ENCODE measurements at regions not wholly inside any gene's neighbourhood (a gene's known extent, or its start where the extent isn't known, plus 50 kb on each side); places are given as distances from the start of the nearest gene placed in this dataset.

DNA sequence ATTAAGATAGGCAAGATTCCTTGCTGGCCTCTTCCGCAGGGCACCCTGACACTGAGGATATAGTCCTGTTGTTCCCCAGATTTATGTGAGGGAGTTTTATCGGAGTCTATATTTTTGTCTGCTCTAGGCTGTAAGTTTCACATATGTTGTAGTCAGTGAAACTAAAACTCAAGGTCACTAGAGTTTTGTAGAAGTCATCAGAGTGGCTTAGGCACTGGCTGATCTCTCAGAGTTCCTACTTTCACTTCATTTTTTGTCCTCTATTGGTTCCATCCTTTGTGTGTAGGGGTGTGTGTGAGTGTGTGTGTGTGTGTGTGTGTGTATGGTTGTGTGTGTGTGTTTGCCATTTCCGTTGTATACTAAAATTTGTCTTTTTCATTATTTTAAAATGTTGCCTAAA is 577.5 kb downstream of the IQCM start:
- no peak overlapping the region for H3K4me3 ChIP-seq (IDR thresholded peaks at IDR 0.05; ENCODE audit: insufficient read depth, low read depth, low read length)
- no peak overlapping the region for H3K27ac ChIP-seq
- no peak overlapping the region for H2AFZ ChIP-seq (ENCODE audit: low read depth)
- H4K20me1 ChIP-seq (ENCODE audit: insufficient read depth), result no peaks in the 10 kb centered on the region
- no peak overlapping the region for H3K4me2 ChIP-seq
- no peaks in the 10 kb centered on the region for H3K79me2 ChIP-seq (ENCODE audit: insufficient read depth, low read depth)
- no peak overlapping the region for H3K9ac ChIP-seq
- no peaks in the 10 kb centered on the region for H3K36me3 ChIP-seq (ENCODE audit: insufficient read depth)
- H3K4me1 ChIP-seq (ENCODE audit: low read depth, poor library complexity, severe bottlenecking), result no peaks in the 10 kb centered on the region
- TF ChIP-seq, protein P1, sequence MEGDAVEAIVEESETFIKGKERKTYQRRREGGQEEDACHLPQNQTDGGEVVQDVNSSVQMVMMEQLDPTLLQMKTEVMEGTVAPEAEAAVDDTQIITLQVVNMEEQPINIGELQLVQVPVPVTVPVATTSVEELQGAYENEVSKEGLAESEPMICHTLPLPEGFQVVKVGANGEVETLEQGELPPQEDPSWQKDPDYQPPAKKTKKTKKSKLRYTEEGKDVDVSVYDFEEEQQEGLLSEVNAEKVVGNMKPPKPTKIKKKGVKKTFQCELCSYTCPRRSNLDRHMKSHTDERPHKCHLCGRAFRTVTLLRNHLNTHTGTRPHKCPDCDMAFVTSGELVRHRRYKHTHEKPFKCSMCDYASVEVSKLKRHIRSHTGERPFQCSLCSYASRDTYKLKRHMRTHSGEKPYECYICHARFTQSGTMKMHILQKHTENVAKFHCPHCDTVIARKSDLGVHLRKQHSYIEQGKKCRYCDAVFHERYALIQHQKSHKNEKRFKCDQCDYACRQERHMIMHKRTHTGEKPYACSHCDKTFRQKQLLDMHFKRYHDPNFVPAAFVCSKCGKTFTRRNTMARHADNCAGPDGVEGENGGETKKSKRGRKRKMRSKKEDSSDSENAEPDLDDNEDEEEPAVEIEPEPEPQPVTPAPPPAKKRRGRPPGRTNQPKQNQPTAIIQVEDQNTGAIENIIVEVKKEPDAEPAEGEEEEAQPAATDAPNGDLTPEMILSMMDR (conservative IDR thresholded peaks at IDR 0.05; ENCODE audit: low read depth, low read length), result no peak
- no peaks in the 10 kb centered on the region for H3K27me3 ChIP-seq (ENCODE audit: insufficient read depth, low read depth)

DNA sequence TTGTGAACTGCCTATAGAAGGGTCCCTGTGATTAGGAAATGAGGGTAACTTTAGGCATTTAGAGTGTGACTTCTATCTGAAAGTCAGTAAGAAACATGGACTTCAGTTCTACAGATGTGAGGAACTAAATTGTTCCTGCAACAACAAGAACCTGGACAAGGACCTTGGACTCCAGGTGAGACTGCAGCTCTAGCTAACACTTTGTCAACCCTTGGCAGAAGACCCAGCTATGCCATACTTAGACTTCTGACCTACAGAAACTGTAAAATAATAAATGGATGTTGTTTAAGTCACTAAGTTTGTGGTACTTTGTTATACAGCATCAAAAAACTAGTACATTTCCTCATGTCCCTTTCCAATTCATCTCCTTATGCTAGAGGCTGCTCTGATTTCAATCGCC is 580.8 kb downstream of the IQCM start:
- H3K79me2 ChIP-seq (ENCODE audit: insufficient read depth, low read depth), result no peaks in the 10 kb centered on the region
- no peaks in the 10 kb centered on the region for H3K36me3 ChIP-seq (ENCODE audit: insufficient read depth)
- no peak overlapping the region for H3K4me3 ChIP-seq (IDR thresholded peaks at IDR 0.05; ENCODE audit: insufficient read depth, low read depth, low read length)
- no peak overlapping the region for H3K27ac ChIP-seq
- no peaks in the 10 kb centered on the region for H3K4me1 ChIP-seq (ENCODE audit: low read depth, poor library complexity, severe bottlenecking)
- no peaks in the 10 kb centered on the region for H3K27me3 ChIP-seq (ENCODE audit: insufficient read depth, low read depth)
- no peaks in the 10 kb centered on the region for H4K20me1 ChIP-seq (ENCODE audit: insufficient read depth)
- no peak overlapping the region for H3K9ac ChIP-seq
- H2AFZ ChIP-seq (ENCODE audit: low read depth), result no peak overlapping the region
- no peak overlapping the region for H3K4me2 ChIP-seq
- TF ChIP-seq, protein P1 (conservative IDR thresholded peaks at IDR 0.05; ENCODE audit: low read depth, low read length), result no peak

DNA sequence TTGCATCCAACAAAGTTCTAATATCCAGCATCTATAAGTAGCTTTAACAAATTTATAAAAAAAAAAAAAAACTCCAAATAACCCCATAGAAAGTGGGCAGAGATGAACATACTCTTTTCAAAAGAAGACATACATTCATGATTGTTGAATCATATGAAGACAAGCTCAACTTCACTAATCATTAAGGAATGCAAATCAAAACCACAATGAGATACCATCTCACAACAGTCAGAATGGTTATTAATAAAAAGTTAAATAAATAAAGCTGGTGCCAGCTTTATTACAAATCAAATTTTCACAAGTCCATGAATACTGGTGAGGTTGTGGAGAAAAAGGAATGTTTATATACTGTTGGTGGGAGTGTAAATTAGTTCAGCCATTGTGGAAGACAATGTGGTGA is 592.0 kb downstream of the IQCM start:
- TF ChIP-seq, protein P1 (conservative IDR thresholded peaks at IDR 0.05; ENCODE audit: low read depth, low read length), result no peak
- Histone ChIP-seq H3K79me2 (ENCODE audit: insufficient read depth, low read depth) (no peaks in the 10 kb centered on the region), H3K27ac (no peak overlapping the region), H3K36me3 (ENCODE audit: insufficient read depth) (no peaks in the 10 kb centered on the region), H3K4me1 (ENCODE audit: low read depth, poor library complexity, severe bottlenecking) (no peaks in the 10 kb centered on the region), H3K27me3 (ENCODE audit: insufficient read depth, low read depth) (no peaks in the 10 kb centered on the region), H4K20me1 (ENCODE audit: insufficient read depth) (no peaks in the 10 kb centered on the region), H3K4me2 (no peak overlapping the region), H3K4me3 (IDR thresholded peaks at IDR 0.05; ENCODE audit: insufficient read depth, low read depth, low read length) (no peak overlapping the region), H2AFZ (ENCODE audit: low read depth) (no peak overlapping the region), H3K9ac (no peak overlapping the region)

DNA sequence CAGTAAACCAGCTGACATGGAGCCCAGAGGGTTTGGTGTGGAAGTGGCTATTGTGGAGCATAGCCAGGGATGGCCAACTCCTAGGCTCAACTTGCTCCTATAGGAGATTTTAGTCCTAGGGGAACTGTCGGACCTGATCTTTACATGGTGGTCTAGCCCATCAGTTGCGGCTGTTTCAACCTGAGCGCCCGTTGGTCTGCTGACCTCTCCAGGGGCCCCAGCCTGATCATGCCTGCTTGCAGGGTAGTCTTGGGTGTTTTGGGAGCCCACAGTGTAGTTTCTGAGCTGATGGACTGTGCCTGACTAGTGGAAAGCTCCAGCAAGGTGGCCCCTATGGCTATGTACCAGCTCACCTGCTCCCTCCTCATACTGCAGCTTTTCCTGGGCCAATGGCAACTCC is 597.0 kb downstream of the IQCM start:
- TF ChIP-seq, protein P1 (conservative IDR thresholded peaks at IDR 0.05; ENCODE audit: low read depth, low read length), result no peak
- H2AFZ ChIP-seq (ENCODE audit: low read depth), result no peak overlapping the region
- no peak overlapping the region for H3K4me3 ChIP-seq (IDR thresholded peaks at IDR 0.05; ENCODE audit: insufficient read depth, low read depth, low read length)
- H3K27ac ChIP-seq, result no peak overlapping the region
- no peaks in the 10 kb centered on the region for H3K4me1 ChIP-seq (ENCODE audit: low read depth, poor library complexity, severe bottlenecking)
- H3K79me2 ChIP-seq (ENCODE audit: insufficient read depth, low read depth), result no peaks in the 10 kb centered on the region
- no peak overlapping the region for H3K9ac ChIP-seq
- H3K27me3 ChIP-seq (ENCODE audit: insufficient read depth, low read depth), result no peaks in the 10 kb centered on the region
- H3K4me2 ChIP-seq, result no peak overlapping the region
- no peaks in the 10 kb centered on the region for H4K20me1 ChIP-seq (ENCODE audit: insufficient read depth)
- no peaks in the 10 kb centered on the region for H3K36me3 ChIP-seq (ENCODE audit: insufficient read depth)

DNA sequence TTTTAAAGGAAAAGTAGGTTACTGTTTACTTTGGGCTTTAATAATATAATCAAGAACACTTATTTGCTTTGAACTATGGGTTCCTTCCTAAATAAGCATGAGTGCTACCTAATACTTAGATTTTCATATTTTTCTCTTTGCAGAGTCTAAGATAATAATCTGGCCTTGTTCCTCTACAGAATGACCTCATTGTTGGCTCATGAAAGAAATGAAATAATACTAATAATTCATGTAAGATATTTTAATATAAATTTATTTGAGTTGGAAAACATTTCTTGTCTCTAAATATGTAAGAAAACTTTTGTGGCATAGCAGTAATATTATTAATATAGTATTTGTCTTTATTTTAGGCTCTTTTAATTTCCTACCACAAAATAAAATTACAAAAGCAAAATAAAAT is 601.3 kb downstream of the IQCM start:
- TF ChIP-seq, protein P1 (conservative IDR thresholded peaks at IDR 0.05; ENCODE audit: low read depth, low read length), result no peak
- H2AFZ ChIP-seq (ENCODE audit: low read depth), result no peak overlapping the region
- no peak overlapping the region for H3K4me2 ChIP-seq
- no peaks in the 10 kb centered on the region for H3K79me2 ChIP-seq (ENCODE audit: insufficient read depth, low read depth)
- H3K36me3 ChIP-seq (ENCODE audit: insufficient read depth), result no peaks in the 10 kb centered on the region
- H3K27me3 ChIP-seq (ENCODE audit: insufficient read depth, low read depth), result no peaks in the 10 kb centered on the region
- no peaks in the 10 kb centered on the region for H4K20me1 ChIP-seq (ENCODE audit: insufficient read depth)
- no peak overlapping the region for H3K9ac ChIP-seq
- no peak overlapping the region for H3K4me3 ChIP-seq (IDR thresholded peaks at IDR 0.05; ENCODE audit: insufficient read depth, low read depth, low read length)
- no peak overlapping the region for H3K27ac ChIP-seq
- H3K4me1 ChIP-seq (ENCODE audit: low read depth, poor library complexity, severe bottlenecking), result no peaks in the 10 kb centered on the region
